IMR-90 (cell line): ENCODE measurements at regions not wholly inside any gene's neighbourhood (a gene's known extent, or its start where the extent isn't known, plus 50 kb on each side); places are given as distances from the start of the nearest gene placed in this dataset.

Experiments
- ATAC-seq: fragments of 200-7000 bp; cut with Tn5 transposase; 2 replicates; pipeline ENCODE4 v1.9.1; 2020; ENCODE audit warnings: low read depth, mild to moderate bottlenecking, moderate library complexity
- BruUV-seq: library from RNA; stranded (reverse); fragments of 400-500 nt; replicated peaks from 2 replicates; lab custom pipeline; 2021; lab: Mats Ljungman, UMichigan
- CTCF ChIA-PET: fragments of 300-600 bp; formaldehyde crosslinking; extraction: SDS; loops from one replicate; lab custom pipeline; 2021; ENCODE audit warnings: antibody characterized with exemption; lab: Yijun Ruan, JAX
- POLR2A ChIA-PET: fragments of 300-600 bp; sonication (Branson Sonifier 250); formaldehyde crosslinking; loops from one replicate; lab custom pipeline; 2022; ENCODE audit warnings: antibody characterized with exemption; ENCODE audit not compliant: unreplicated experiment; lab: Charles Lee
- DNase-seq: peaks from one replicate; pipeline ENCODE4 v3.0.0; 2013
- H2AFZ ChIP-seq: replicated peaks from 2 replicates; pipeline ENCODE3; 2013; ENCODE audit warnings: low read length, mild to moderate bottlenecking; ENCODE audit not compliant: poor library complexity
- H2AK5ac ChIP-seq: 2 replicates; pipeline ENCODE4 v1.6.1; 2013; ENCODE audit warnings: low read depth, low read length, inconsistent platforms
- H2AK9ac ChIP-seq: replicated peaks from 2 replicates; pipeline ENCODE3; 2013; ENCODE audit warnings: mild to moderate bottlenecking, low read depth, low read length, moderate library complexity; ENCODE audit not compliant: poor library complexity
- H2BK120ac ChIP-seq: 2 replicates; pipeline ENCODE4 v1.6.1; 2013; ENCODE audit warnings: low read depth, low read length, inconsistent platforms
- H2BK15ac ChIP-seq: 3 replicates; pipeline ENCODE4 v1.6.1; 2013; ENCODE audit warnings: low read depth, low read length, inconsistent platforms
- H2BK20ac ChIP-seq: 2 replicates; pipeline ENCODE4 v1.6.1; 2013; ENCODE audit warnings: low read depth, mild to moderate bottlenecking, inconsistent platforms, low read length, moderate library complexity
- H2BK5ac ChIP-seq: 2 replicates; pipeline ENCODE4 v1.6.1; 2013; ENCODE audit warnings: mild to moderate bottlenecking, low read depth, low read length, inconsistent platforms; ENCODE audit not compliant: poor library complexity, severe bottlenecking
- H3K14ac ChIP-seq: replicated peaks from 2 replicates; pipeline ENCODE4 v1.6.1; 2013; ENCODE audit warnings: low read depth, low read length, inconsistent platforms
- H3K18ac ChIP-seq: 2 replicates; pipeline ENCODE4 v1.6.1; 2013; ENCODE audit warnings: low read depth, low read length, control low read depth
- H3K23ac ChIP-seq: 2 replicates; pipeline ENCODE4 v1.6.1; 2013; ENCODE audit warnings: low read depth, low read length, inconsistent platforms
- H3K27ac ChIP-seq: 2 replicates; pipeline ENCODE4 v1.5.1; 2013; ENCODE audit warnings: mild to moderate bottlenecking, control low read depth, low read length; ENCODE audit not compliant: insufficient read depth
- H3K27me3 ChIP-seq: 2 replicates; pipeline ENCODE4 v1.6.1; 2013; ENCODE audit warnings: low read length; ENCODE audit not compliant: control insufficient read depth, insufficient read depth
- H3K36me3 ChIP-seq: 2 replicates; pipeline ENCODE4 v1.6.1; 2013; ENCODE audit warnings: low read length, mixed read lengths; ENCODE audit not compliant: control insufficient read depth, insufficient read depth
- H3K4ac ChIP-seq: 2 replicates; pipeline ENCODE4 v1.6.1; 2013; ENCODE audit warnings: low read depth, low read length, inconsistent platforms
- H3K4me1 ChIP-seq: 2 replicates; pipeline ENCODE4 v1.6.1; 2013; ENCODE audit warnings: low read length, mixed read lengths; ENCODE audit not compliant: control insufficient read depth, insufficient read depth
- H3K4me2 ChIP-seq: 2 replicates; pipeline ENCODE4 v1.6.1; 2013; ENCODE audit warnings: low read depth, mild to moderate bottlenecking, control low read depth, low read length, moderate library complexity
- H3K4me3 ChIP-seq: 2 replicates; pipeline ENCODE4 v1.5.1; 2013; ENCODE audit warnings: low read depth, mild to moderate bottlenecking, control low read depth, low read length, moderate library complexity; ENCODE audit not compliant: insufficient read depth
- H3K56ac ChIP-seq: 2 replicates; pipeline ENCODE4 v1.6.1; 2013; ENCODE audit warnings: low read length, inconsistent platforms; ENCODE audit not compliant: insufficient read depth; ENCODE audit errors: extremely low read depth
- H3K79me1 ChIP-seq, 2 experiments: 2 replicates each; pipeline ENCODE4 v1.6.1; 2013; ENCODE audit warnings: low read length in 2 of 2, inconsistent platforms in 1 of 2, low read depth in 1 of 2
- H3K9ac ChIP-seq: 2 replicates; pipeline ENCODE4 v1.6.1; 2013; ENCODE audit warnings: low read depth, low read length, control low read depth
- H3K9me1 ChIP-seq: 2 replicates; pipeline ENCODE4 v1.6.1; 2013; ENCODE audit warnings: low read length, inconsistent platforms; ENCODE audit not compliant: insufficient read depth
- H3K9me3 ChIP-seq: 2 replicates; pipeline ENCODE4 v1.6.1; 2013; ENCODE audit warnings: low read length; ENCODE audit not compliant: control insufficient read depth, insufficient read depth
- H4K20me1 ChIP-seq: 2 replicates; pipeline ENCODE4 v1.6.1; 2013; ENCODE audit warnings: low read length, inconsistent platforms; ENCODE audit not compliant: insufficient read depth
- H4K5ac ChIP-seq: 2 replicates; pipeline ENCODE4 v1.6.1; 2013; ENCODE audit warnings: mild to moderate bottlenecking, low read depth, low read length, control low read depth
- H4K8ac ChIP-seq, 2 experiments: 2 replicates each; pipeline ENCODE4 v1.6.1; 2013; ENCODE audit warnings: low read depth in 2 of 2, low read length in 2 of 2, control low read depth in 1 of 2, inconsistent platforms in 1 of 2
- H4K91ac ChIP-seq: 2 replicates; pipeline ENCODE4 v1.6.1; 2013; ENCODE audit warnings: low read depth, low read length, inconsistent platforms; ENCODE audit not compliant: insufficient read depth
- BHLHE40 ChIP-seq: fragments of 150-350 bp; IDR thresholded peaks from 2 replicates; pipeline ENCODE4 v1.6.1; 2016; ENCODE audit warnings: mild to moderate bottlenecking, low read depth, low read length
- CEBPB ChIP-seq: IDR thresholded peaks from 2 replicates; pipeline ENCODE4 v1.6.1; 2012; ENCODE audit warnings: low read depth, low read length, improper control_type of control experiment
- CHD1 ChIP-seq: IDR thresholded peaks from 2 replicates; pipeline ENCODE4 v1.6.1; 2012; ENCODE audit warnings: low read depth, low read length, improper control_type of control experiment
- FOS ChIP-seq: fragments of 150-350 bp; IDR thresholded peaks from 2 replicates; pipeline ENCODE4 v1.6.1; 2016; ENCODE audit warnings: low read depth, low read length
- MAFK ChIP-seq: IDR thresholded peaks from 2 replicates; pipeline ENCODE4 v1.6.1; 2012; ENCODE audit warnings: low read depth, low read length, improper control_type of control experiment
- MAZ ChIP-seq: IDR thresholded peaks from 2 replicates; pipeline ENCODE4 v1.6.1; 2012; ENCODE audit warnings: low read depth, mild to moderate bottlenecking, low read length, improper control_type of control experiment, moderate library complexity, borderline replicate concordance
- MXI1 ChIP-seq: IDR thresholded peaks from 2 replicates; pipeline ENCODE4 v1.6.1; 2012; ENCODE audit warnings: low read depth, mild to moderate bottlenecking, low read length, moderate library complexity, borderline replicate concordance
- POLR2A ChIP-seq: IDR thresholded peaks from 2 replicates; pipeline ENCODE4 v1.6.1; 2012; ENCODE audit warnings: mild to moderate bottlenecking, low read depth, low read length
- RAD21 ChIP-seq: IDR thresholded peaks from 2 replicates; pipeline ENCODE4 v1.6.1; 2012; ENCODE audit warnings: low read length, improper control_type of control experiment
- SMC3 ChIP-seq: fragments of 150-350 bp; IDR thresholded peaks from 2 replicates; pipeline ENCODE4 v1.6.1; 2016; ENCODE audit warnings: low read depth, mild to moderate bottlenecking, antibody characterized with exemption, low read length, moderate library complexity
- WGBS, 2 experiments: methylation state at CpG; one replicate each; pipeline versions ENCODE4 v1.1.5 to v1.1.7; 2013; ENCODE audit warnings: missing lambda C conversion rate in 2 of 2; ENCODE audit not compliant: insufficient read length in 1 of 2; ENCODE audit errors: extremely low coverage in 2 of 2; 5-methylcytosine and 5-hydroxymethylcytosine counted together
- dilution Hi-C: fragments of 300-500 bp; cut with HindIII; formaldehyde crosslinking; loops from one replicate; pipeline ENCODE4 v1.14.3; 2018; ENCODE audit warnings: low sequenced_read_pairs; ENCODE audit not compliant: unreplicated experiment
- in situ Hi-C: fragments of 300-500 bp; cut with MboI; formaldehyde crosslinking; loops from 3 replicates; pipeline ENCODE4 v1.14.3; 2019; ENCODE audit warnings: low sequenced_read_pairs, inconsistent platforms, mixed read lengths
- intact Hi-C: fragments of 100-400 bp; cut with micrococcal nuclease; formaldehyde crosslinking; loops from 2 replicates; pipeline ENCODE4 v1.10.0; 2022
- TF ChIP-seq, protein P1 (sequence below): conservative IDR thresholded peaks from 2 replicates; pipeline ENCODE4 v1.5.1; 2012; ENCODE audit warnings: mild to moderate bottlenecking, low read depth, low read length, improper control_type of control experiment
- TF ChIP-seq, protein P2 (sequence below): fragments of 150-350 bp; IDR thresholded peaks from 2 replicates; pipeline ENCODE4 v1.6.1; 2016; ENCODE audit warnings: low read depth, mild to moderate bottlenecking, low read length, moderate library complexity, borderline replicate concordance
- TF ChIP-seq, protein P3 (sequence below): fragments of 150-350 bp; IDR thresholded peaks from 2 replicates; pipeline ENCODE4 v1.6.1; 2017; ENCODE audit warnings: mild to moderate bottlenecking, antibody characterized with exemption, low read length, low read depth

- BruUV-seq, result no TSS peak
- Histone ChIP-seq H3K79me1 (no peaks in the 10 kb centered on the region), H2BK120ac (no peak overlapping the region), H2BK5ac (no peak overlapping the region), H3K4ac (no peak overlapping the region), H3K9me3 (no peaks in the 10 kb centered on the region), H4K91ac (no peak overlapping the region), H2BK20ac (no peak overlapping the region), H3K23ac (no peak overlapping the region), H3K4me2 (no peak overlapping the region), H3K56ac (no peak overlapping the region), H4K20me1 (no peaks in the 10 kb centered on the region), H3K18ac (no peak overlapping the region), H3K36me3 (no peaks in the 10 kb centered on the region), H2AK5ac (no peak overlapping the region), H3K4me1 (no peaks in the 10 kb centered on the region), H3K27me3 (no peaks in the 10 kb centered on the region), H2BK15ac (no peak overlapping the region), H4K5ac (no peak overlapping the region), H4K8ac (no peak overlapping the region), H3K27ac (no peak overlapping the region), H3K9me1 (no peaks in the 10 kb centered on the region), H2AK9ac (no peak overlapping the region), H3K9ac (no peak overlapping the region), H3K14ac (no peak overlapping the region), H2AFZ (no peak overlapping the region), H3K4me3 (no peak overlapping the region)
- ATAC-seq (no peak), DNase-seq (no peak)
- intact Hi-C loops (loop anchor here (10.0 kb wide), 1 partner anchor 1086 kb away; no protein-coding TSS in a partner anchor), dilution Hi-C loops (no loop called here), in situ Hi-C loops (loop anchor here (5.0 to 25.0 kb wide), 2 partner anchors 208 to 333 kb away; no protein-coding TSS in a partner anchor)
- TF ChIP-seq RAD21 (no peak), CEBPB (no peak), MAFK (no peak), FOS (no peak), MAZ (no peak), MXI1 (no peak), BHLHE40 (no peak), CHD1 (no peak), SMC3 (no peak), POLR2A (no peak)
- TF ChIP-seq, protein P1, sequence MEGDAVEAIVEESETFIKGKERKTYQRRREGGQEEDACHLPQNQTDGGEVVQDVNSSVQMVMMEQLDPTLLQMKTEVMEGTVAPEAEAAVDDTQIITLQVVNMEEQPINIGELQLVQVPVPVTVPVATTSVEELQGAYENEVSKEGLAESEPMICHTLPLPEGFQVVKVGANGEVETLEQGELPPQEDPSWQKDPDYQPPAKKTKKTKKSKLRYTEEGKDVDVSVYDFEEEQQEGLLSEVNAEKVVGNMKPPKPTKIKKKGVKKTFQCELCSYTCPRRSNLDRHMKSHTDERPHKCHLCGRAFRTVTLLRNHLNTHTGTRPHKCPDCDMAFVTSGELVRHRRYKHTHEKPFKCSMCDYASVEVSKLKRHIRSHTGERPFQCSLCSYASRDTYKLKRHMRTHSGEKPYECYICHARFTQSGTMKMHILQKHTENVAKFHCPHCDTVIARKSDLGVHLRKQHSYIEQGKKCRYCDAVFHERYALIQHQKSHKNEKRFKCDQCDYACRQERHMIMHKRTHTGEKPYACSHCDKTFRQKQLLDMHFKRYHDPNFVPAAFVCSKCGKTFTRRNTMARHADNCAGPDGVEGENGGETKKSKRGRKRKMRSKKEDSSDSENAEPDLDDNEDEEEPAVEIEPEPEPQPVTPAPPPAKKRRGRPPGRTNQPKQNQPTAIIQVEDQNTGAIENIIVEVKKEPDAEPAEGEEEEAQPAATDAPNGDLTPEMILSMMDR, result no peak
- TF ChIP-seq, protein P2, sequence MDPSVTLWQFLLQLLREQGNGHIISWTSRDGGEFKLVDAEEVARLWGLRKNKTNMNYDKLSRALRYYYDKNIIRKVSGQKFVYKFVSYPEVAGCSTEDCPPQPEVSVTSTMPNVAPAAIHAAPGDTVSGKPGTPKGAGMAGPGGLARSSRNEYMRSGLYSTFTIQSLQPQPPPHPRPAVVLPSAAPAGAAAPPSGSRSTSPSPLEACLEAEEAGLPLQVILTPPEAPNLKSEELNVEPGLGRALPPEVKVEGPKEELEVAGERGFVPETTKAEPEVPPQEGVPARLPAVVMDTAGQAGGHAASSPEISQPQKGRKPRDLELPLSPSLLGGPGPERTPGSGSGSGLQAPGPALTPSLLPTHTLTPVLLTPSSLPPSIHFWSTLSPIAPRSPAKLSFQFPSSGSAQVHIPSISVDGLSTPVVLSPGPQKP, result no peak
- TF ChIP-seq, protein P3, sequence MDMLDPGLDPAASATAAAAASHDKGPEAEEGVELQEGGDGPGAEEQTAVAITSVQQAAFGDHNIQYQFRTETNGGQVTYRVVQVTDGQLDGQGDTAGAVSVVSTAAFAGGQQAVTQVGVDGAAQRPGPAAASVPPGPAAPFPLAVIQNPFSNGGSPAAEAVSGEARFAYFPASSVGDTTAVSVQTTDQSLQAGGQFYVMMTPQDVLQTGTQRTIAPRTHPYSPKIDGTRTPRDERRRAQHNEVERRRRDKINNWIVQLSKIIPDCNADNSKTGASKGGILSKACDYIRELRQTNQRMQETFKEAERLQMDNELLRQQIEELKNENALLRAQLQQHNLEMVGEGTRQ, result no peak
- CTCF ChIA-PET, result no interaction called here
- WGBS, 2 experiments, result 34% methylated on average over 2 of the region's 3 CpGs; no CpG with 5 or more reads in 1 of the 2 experiments
- POLR2A ChIA-PET, result no interaction called here
Observed at GRCh38 chr14:95770777-95771176, 56.9 kb upstream of the TCL1A start.
